ENCODE measurements at regions not wholly inside any gene's neighbourhood (a gene's known extent, or its start where the extent isn't known, plus 50 kb on each side); places are given as distances from the start of the nearest gene placed in this dataset.
A peak's percentile ranks its signal among the peaks of the same experiment; 100 is the strongest.

GRCh38 chr18:31244771-31245394, 73.1 kb upstream of the DSG1 start:
- TF ChIP-seq POLR2AphosphoS5 (IDR thresholded peaks at IDR 0.05), result no peak
- no peak for TF ChIP-seq CTCF (IDR thresholded peaks at IDR 0.05)
- TF ChIP-seq EP300 (IDR thresholded peaks at IDR 0.05), result no peak
- TF ChIP-seq POLR2A (IDR thresholded peaks at IDR 0.05), result no peak
- H3K4me1 ChIP-seq, result peaks cover 0 to 23% (median 14%) of the 10 kb centered on the region in 4 donors
- no peaks in the 10 kb centered on the region for H3K9me3 ChIP-seq
- H3K36me3 ChIP-seq, result no peaks in the 10 kb centered on the region
- H3K27ac ChIP-seq, result peak overlapping the region in 3 of 5 donors; percentile 7 to 70 (median 68)
- H3K27me3 ChIP-seq, result no peaks in the 10 kb centered on the region
- peak in 1 of 2 donors; percentile 59 for DNase-seq
- 14 to 33% (median 22%) methylated on average over 7 of the region's 7 CpGs for WGBS, 5 donors
- peak overlapping the region in 1 of 4 donors; percentile 1 for H3K4me3 ChIP-seq
- intact Hi-C loops (cut with DNase I; ENCODE audit: low total_unique reads), result no loop called here

- DNase-seq, result no peak
- H3K4me3 ChIP-seq, result no peak overlapping the region
- WGBS, 5 donors, result 68 to 80% (median 72%) methylated on average over 3 of the region's 3 CpGs
- no peaks in the 10 kb centered on the region for H3K9me3 ChIP-seq
- H3K27me3 ChIP-seq, result no peaks in the 10 kb centered on the region
- no peak overlapping the region for H3K27ac ChIP-seq
- intact Hi-C loops (cut with DNase I; ENCODE audit: low total_unique reads), result no loop called here
- TF ChIP-seq CTCF (IDR thresholded peaks at IDR 0.05), result no peak
- no peaks in the 10 kb centered on the region for H3K36me3 ChIP-seq
- peaks cover 0 to 23% (median 14%) of the 10 kb centered on the region in 4 donors for H3K4me1 ChIP-seq
Observed at GRCh38 chr18:31245820-31246219, 72.1 kb upstream of the DSG1 start.

- intact Hi-C loops (cut with DNase I; ENCODE audit: low total_unique reads), result no loop called here
- 58 to 72% (median 65%) methylated on average over 2 of the region's 2 CpGs for WGBS, 5 donors
- no peak for DNase-seq
- Histone ChIP-seq H3K36me3 (no peaks in the 10 kb centered on the region), H3K9me3 (no peaks in the 10 kb centered on the region), H3K27ac (no peak overlapping the region), H3K4me1 (peaks cover 0 to 23% (median 14%) of the 10 kb centered on the region in 4 donors), H3K4me3 (no peak overlapping the region), H3K27me3 (no peaks in the 10 kb centered on the region)
- TF ChIP-seq POLR2AphosphoS5 (IDR thresholded peaks at IDR 0.05), result no peak
- no peak for TF ChIP-seq EP300 (IDR thresholded peaks at IDR 0.05)
- TF ChIP-seq POLR2A (IDR thresholded peaks at IDR 0.05), result no peak
- no peak for TF ChIP-seq CTCF (IDR thresholded peaks at IDR 0.05)
Observed at GRCh38 chr18:31246460-31246859, 71.5 kb upstream of the DSG1 start.

- Histone ChIP-seq H3K4me3 (no peak overlapping the region), H3K27me3 (no peaks in the 10 kb centered on the region), H3K36me3 (no peaks in the 10 kb centered on the region), H3K27ac (no peak overlapping the region), H3K9me3 (no peaks in the 10 kb centered on the region), H3K4me1 (peaks cover 0 to 17% (median 10%) of the 10 kb centered on the region in 4 donors)
- no peak for DNase-seq
- no peak for TF ChIP-seq EP300 (IDR thresholded peaks at IDR 0.05)
- TF ChIP-seq POLR2A (IDR thresholded peaks at IDR 0.05), result no peak
- no peak for TF ChIP-seq CTCF (IDR thresholded peaks at IDR 0.05)
- TF ChIP-seq POLR2AphosphoS5 (IDR thresholded peaks at IDR 0.05), result no peak
- intact Hi-C loops (cut with DNase I; ENCODE audit: low total_unique reads), result no loop called here
- WGBS, 5 donors, result 56 to 65% (median 61%) methylated on average over 6 of the region's 6 CpGs
Observed at GRCh38 chr18:31247574-31248199, 70.3 kb upstream of the DSG1 start.
